ENCODE measurements at regions not wholly inside any gene's neighbourhood (a gene's known extent, or its start where the extent isn't known, plus 50 kb on each side); places are given as distances from the start of the nearest gene placed in this dataset.

DNA sequence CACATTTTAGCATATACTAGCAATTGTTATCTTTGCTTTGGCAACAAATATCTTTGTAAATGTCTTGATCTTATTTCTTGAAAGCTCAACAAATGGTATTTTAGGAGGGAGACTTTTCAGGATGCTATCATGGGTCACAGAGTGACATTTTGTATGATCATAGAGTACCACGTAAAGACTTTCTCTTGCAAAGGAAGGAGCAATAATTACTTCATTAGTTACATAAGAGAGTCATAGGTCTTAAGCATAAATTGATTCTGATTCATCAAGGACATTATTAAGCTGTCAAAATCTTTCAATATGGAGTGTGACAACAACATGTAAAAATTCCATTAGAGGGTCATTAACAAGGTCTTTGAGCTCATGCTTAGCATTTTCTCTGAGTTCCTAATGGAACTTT is 339.6 kb downstream of the NUP35 start:
- Histone ChIP-seq H3K4me3 (no peak overlapping the region), H3K27ac (ENCODE audit: extremely low read depth, low read depth, low read length) (no peak overlapping the region), H3K27me3 (ENCODE audit: control insufficient read depth in 2 of 2, insufficient read depth in 2 of 2, low read length in 2 of 2) (no peaks in the 10 kb centered on the region), H3K4me2 (ENCODE audit: insufficient read depth, low read length) (no peak overlapping the region), H2AFZ (ENCODE audit: low read depth, low read length) (no peak overlapping the region), H3K36me3 (ENCODE audit: control insufficient read depth, insufficient read depth, low read length) (no peaks in the 10 kb centered on the region), H3K9ac (ENCODE audit: insufficient read depth in 1 of 2, low read depth in 2 of 2, low read length in 2 of 2) (no peak overlapping the region), H3K4me1 (replicated peaks in 1 of 2; ENCODE audit: control insufficient read depth in 2 of 2, insufficient read depth in 2 of 2, low read length in 2 of 2) (no peaks in the 10 kb centered on the region), H3K9me1 (ENCODE audit: control insufficient read depth, insufficient read depth, low read length) (no peaks in the 10 kb centered on the region), H3K79me2 (ENCODE audit: control insufficient read depth, insufficient read depth, low read length) (no peaks in the 10 kb centered on the region), H3K9me3 (replicated peaks; ENCODE audit: control insufficient read depth, insufficient read depth, low read depth, low read length) (no peaks in the 10 kb centered on the region), H4K20me1 (replicated peaks; ENCODE audit: control insufficient read depth, insufficient read depth, low read length) (no peaks in the 10 kb centered on the region)
- BruUV-seq (replicated peaks) = no TSS peak
- ChIA-PET CTCF (ENCODE audit: low intra/inter-chr PET ratio) (no interaction called here), POLR2A (no interaction called here)
- DNase-seq (ENCODE audit: extremely low read depth in 1 of 4, low spot score in 3 of 4) (no peak), FAIRE-seq (no peak), ATAC-seq (no peak)
- in situ Hi-C loops (cut with MboI) (no loop called here), intact Hi-C loops (cut with micrococcal nuclease) (no loop called here)
- 0% methylated on average over 1 of the region's 1 CpG for WGBS (ENCODE audit: insufficient coverage, low coverage, missing lambda C conversion rate)
- TF ChIP-seq, protein P1, sequence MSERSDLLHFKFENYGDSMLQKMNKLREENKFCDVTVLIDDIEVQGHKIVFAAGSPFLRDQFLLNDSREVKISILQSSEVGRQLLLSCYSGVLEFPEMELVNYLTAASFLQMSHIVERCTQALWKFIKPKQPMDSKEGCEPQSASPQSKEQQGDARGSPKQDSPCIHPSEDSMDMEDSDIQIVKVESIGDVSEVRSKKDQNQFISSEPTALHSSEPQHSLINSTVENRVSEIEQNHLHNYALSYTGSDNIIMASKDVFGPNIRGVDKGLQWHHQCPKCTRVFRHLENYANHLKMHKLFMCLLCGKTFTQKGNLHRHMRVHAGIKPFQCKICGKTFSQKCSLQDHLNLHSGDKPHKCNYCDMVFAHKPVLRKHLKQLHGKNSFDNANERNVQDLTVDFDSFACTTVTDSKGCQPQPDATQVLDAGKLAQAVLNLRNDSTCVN (CRISPR knock-in tag; IDR thresholded peaks at IDR 0.05) = no peak
- TF ChIP-seq E2F3 (CRISPR knock-in tag; IDR thresholded peaks at IDR 0.05) (no peak), PTTG1 (tag; IDR thresholded peaks at IDR 0.05; ENCODE audit: low read depth) (no peak), ILF3 (IDR thresholded peaks at IDR 0.05; ENCODE audit: borderline replicate concordance) (no peak), MIER1 (IDR thresholded peaks at IDR 0.05; ENCODE audit: low read depth) (no peak), HNRNPK (IDR thresholded peaks at IDR 0.05; ENCODE audit: low read depth, low read length, poor library complexity, severe bottlenecking) (no peak), BRF1 (IDR thresholded peaks at IDR 0.05; ENCODE audit: borderline replicate concordance, extremely low read depth, insufficient read length) (no peak), SIX5 (IDR thresholded peaks at IDR 0.05; ENCODE audit: borderline replicate concordance in 1 of 2, insufficient read depth in 1 of 2, low read depth in 1 of 2, low read length in 2 of 2) (no peak)
- TF ChIP-seq, protein P2, sequence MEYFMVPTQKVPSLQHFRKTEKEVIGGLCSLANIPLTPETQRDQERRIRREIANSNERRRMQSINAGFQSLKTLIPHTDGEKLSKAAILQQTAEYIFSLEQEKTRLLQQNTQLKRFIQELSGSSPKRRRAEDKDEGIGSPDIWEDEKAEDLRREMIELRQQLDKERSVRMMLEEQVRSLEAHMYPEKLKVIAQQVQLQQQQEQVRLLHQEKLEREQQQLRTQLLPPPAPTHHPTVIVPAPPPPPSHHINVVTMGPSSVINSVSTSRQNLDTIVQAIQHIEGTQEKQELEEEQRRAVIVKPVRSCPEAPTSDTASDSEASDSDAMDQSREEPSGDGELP (CRISPR knock-in tag; IDR thresholded peaks at IDR 0.05; ENCODE audit: borderline replicate concordance) = no peak
- TF ChIP-seq, protein P3, sequence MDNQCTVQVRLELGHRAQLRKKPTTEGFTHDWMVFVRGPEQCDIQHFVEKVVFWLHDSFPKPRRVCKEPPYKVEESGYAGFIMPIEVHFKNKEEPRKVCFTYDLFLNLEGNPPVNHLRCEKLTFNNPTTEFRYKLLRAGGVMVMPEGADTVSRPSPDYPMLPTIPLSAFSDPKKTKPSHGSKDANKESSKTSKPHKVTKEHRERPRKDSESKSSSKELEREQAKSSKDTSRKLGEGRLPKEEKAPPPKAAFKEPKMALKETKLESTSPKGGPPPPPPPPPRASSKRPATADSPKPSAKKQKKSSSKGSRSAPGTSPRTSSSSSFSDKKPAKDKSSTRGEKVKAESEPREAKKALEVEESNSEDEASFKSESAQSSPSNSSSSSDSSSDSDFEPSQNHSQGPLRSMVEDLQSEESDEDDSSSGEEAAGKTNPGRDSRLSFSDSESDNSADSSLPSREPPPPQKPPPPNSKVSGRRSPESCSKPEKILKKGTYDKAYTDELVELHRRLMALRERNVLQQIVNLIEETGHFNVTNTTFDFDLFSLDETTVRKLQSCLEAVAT (IDR thresholded peaks at IDR 0.05) = no peak
- TF ChIP-seq, protein P4, sequence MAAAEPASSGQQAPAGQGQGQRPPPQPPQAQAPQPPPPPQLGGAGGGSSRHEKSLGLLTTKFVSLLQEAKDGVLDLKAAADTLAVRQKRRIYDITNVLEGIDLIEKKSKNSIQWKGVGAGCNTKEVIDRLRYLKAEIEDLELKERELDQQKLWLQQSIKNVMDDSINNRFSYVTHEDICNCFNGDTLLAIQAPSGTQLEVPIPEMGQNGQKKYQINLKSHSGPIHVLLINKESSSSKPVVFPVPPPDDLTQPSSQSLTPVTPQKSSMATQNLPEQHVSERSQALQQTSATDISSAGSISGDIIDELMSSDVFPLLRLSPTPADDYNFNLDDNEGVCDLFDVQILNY (CRISPR knock-in tag; IDR thresholded peaks at IDR 0.05) = no peak
- TF ChIP-seq, protein P5, sequence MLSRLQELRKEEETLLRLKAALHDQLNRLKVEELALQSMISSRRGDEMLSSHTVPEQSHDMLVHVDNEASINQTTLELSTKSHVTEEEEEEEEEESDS (CRISPR knock-in tag; IDR thresholded peaks at IDR 0.05) = no peak
- TF ChIP-seq, protein P6, sequence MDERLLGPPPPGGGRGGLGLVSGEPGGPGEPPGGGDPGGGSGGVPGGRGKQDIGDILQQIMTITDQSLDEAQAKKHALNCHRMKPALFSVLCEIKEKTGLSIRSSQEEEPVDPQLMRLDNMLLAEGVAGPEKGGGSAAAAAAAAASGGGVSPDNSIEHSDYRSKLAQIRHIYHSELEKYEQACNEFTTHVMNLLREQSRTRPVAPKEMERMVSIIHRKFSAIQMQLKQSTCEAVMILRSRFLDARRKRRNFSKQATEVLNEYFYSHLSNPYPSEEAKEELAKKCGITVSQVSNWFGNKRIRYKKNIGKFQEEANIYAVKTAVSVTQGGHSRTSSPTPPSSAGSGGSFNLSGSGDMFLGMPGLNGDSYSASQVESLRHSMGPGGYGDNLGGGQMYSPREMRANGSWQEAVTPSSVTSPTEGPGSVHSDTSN (CRISPR knock-in tag; IDR thresholded peaks at IDR 0.05; ENCODE audit: low read depth) = no peak
- TF ChIP-seq, protein P6 (tag; conservative IDR thresholded peaks at IDR 0.05; ENCODE audit: low read depth) = no peak
